Stimulated activated naive B cell treated with anti-CD40 and anti-IgM and Interleukin-4, amounts not matched to agents 10 μg/mL and 1 μg/mL and 100 μg/mL, for 72 hours (primary cell): ENCODE measurements at regions not wholly inside any gene's neighbourhood (a gene's known extent, or its start where the extent isn't known, plus 50 kb on each side); places are given as distances from the start of the nearest gene placed in this dataset.

Source experiments
- ATAC-seq, 2 donors: fragments of 150-1000 bp; cut with Tn5 transposase; replicated peaks; 2 replicates each; pipeline ENCODE4 v1.10.0; 2021; ENCODE audit warnings: moderate library complexity in 1 of 2
- DNase-seq: peaks from one replicate; pipeline ENCODE4 v3.0.0; 2021
- H3K27ac Mint-ChIP-seq: one replicate; pipeline ENCODE4 v1.8.0; 2022; ENCODE audit warnings: mild to moderate bottlenecking, mixed read lengths
- H3K27me3 Mint-ChIP-seq, 2 donors: one replicate each; pipeline ENCODE4 v1.8.0; 2022; ENCODE audit warnings: mixed read lengths in 2 of 2
- H3K36me3 Mint-ChIP-seq, 2 donors: one replicate each; pipeline ENCODE4 v1.8.0; 2022; ENCODE audit warnings: mixed read lengths in 2 of 2, mild to moderate bottlenecking in 1 of 2
- H3K4me1 Mint-ChIP-seq, 2 donors: one replicate each; pipeline ENCODE4 v1.8.0; 2022; ENCODE audit warnings: mixed read lengths in 2 of 2, mild to moderate bottlenecking in 1 of 2
- H3K4me3 Mint-ChIP-seq, 2 donors: one replicate each; pipeline ENCODE4 v1.8.0; 2022; ENCODE audit warnings: mild to moderate bottlenecking in 2 of 2, mixed read lengths in 2 of 2, moderate library complexity in 1 of 2
- H3K9me3 Mint-ChIP-seq, 2 donors: one replicate each; pipeline ENCODE4 v1.8.0; 2022; ENCODE audit warnings: mixed read lengths in 2 of 2, mild to moderate bottlenecking in 1 of 2

DNA sequence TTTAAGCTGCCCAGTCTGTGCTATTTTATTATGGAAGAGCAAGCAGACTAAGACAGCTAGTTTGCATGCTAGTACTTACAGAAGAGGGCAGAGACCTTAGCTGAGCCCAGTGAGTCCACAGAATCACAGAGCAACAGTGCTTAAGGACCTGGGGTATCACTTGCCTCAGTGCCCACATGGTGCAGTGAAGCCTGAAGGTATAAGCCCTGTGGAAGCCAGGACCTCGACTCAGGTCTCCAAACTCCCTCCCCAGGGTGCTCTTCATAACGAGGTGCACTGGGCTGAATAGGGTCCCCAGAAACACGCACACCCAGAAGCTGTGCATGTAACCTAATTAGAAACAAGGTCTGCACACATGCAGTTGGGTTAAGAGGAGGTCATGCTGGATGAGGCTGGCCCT is 718.1 kb downstream of the GALR1 start:
- H3K4me3 Mint-ChIP-seq, result no peak overlapping the region
- H3K4me1 Mint-ChIP-seq, result no peaks in the 10 kb centered on the region
- peaks cover 0 to 7% of the 10 kb centered on the region in 2 donors for H3K9me3 Mint-ChIP-seq
- no peaks in the 10 kb centered on the region for H3K36me3 Mint-ChIP-seq
- no peaks in the 10 kb centered on the region for H3K27me3 Mint-ChIP-seq
- H3K27ac Mint-ChIP-seq, result no peak overlapping the region
- DNase-seq (no peak), ATAC-seq (no peak)

DNA sequence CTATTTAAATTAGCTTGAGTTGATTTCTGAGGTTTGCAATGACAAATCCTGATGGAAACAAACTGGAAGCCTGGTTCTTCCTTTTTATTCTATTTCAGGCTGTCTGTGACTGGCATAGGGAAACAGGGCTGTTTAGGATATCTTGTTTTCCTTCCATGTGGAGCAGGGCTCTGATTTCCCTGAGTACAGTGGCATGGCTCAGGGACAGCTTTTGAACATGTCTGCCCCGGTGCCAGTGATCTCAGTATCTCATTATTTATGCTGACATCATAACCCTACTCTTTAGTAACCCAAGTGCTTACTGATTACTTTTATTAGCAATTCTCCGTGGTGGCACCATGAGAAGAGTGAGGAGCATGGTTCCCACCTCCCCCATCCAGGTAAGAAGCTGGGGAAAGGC is 720.3 kb downstream of the GALR1 start:
- Mint-ChIP-seq H3K36me3 (no peaks in the 10 kb centered on the region), H3K27ac (no peak overlapping the region), H3K4me3 (no peak overlapping the region), H3K27me3 (no peaks in the 10 kb centered on the region), H3K4me1 (no peaks in the 10 kb centered on the region), H3K9me3 (peaks cover 0 to 5% of the 10 kb centered on the region in 2 donors)
- DNase-seq, result no peak
- no peak for ATAC-seq

DNA sequence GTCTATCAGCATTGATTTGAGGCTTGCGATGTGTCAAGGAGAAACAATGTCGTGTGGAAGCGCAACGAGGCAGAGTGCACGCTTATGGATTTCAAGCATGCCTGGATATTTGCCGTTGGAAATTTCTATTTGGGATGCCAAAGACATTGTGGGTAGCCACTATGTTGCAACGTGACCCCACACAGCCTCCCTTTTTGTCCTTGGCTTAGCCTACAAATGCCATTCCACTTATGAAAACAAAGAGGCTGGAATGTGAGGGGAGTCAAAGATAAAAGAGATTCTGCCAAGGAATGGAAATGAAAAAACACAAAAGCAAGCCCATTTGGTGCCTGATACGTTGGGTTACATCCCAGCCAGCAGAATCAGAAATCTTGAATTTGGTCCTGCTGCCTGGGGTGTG is 721.2 kb downstream of the GALR1 start:
- H3K27ac Mint-ChIP-seq, result no peak overlapping the region
- no peaks in the 10 kb centered on the region for H3K36me3 Mint-ChIP-seq
- H3K27me3 Mint-ChIP-seq, result no peaks in the 10 kb centered on the region
- no peaks in the 10 kb centered on the region for H3K4me1 Mint-ChIP-seq
- ATAC-seq (no peak), DNase-seq (no peak)
- H3K9me3 Mint-ChIP-seq, result peaks cover 3 to 4% of the 10 kb centered on the region in 2 donors
- no peak overlapping the region for H3K4me3 Mint-ChIP-seq

DNA sequence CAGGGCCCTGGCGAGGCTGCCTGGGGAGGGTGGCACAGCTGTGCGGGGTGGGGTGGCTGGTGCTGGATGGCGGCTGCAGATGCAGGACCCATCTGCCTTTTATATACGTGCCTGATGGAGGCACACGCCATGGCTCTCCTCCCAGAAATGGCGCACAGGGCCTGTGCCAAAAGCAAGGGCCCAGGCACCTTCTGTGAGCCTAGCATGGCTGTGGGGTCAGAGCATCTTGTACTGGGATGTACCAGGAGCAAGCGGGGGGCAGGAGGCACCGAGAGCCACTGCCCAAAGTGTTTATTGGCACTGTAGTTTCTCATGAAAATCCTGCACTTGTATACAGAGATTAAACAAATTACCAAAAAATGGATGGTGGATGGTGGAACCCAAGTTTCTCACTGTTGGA is 724.1 kb downstream of the GALR1 start:
- no peak for ATAC-seq
- H3K4me3 Mint-ChIP-seq, result no peak overlapping the region
- H3K4me1 Mint-ChIP-seq, result no peaks in the 10 kb centered on the region

DNA sequence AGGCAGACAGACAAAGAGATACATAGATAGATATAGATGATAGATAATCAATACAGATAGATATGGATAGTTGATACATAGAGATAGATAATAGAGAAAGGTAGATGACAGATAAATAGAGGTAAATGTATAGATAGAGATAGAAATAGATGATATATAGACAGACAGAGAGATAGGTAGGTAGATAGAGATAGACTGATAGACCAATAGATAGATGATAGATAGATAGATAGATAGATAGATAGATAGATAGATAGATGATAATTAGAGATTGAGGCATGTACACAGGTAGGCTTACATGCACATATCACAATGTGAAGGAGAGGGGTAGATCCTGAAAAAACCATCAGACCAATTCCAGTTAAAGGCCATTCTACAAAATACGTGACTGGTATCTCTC is 724.7 kb downstream of the GALR1 start:
- no peak for DNase-seq
- no peaks in the 10 kb centered on the region for H3K36me3 Mint-ChIP-seq
- no peak overlapping the region for H3K27ac Mint-ChIP-seq
- no peak overlapping the region for H3K4me3 Mint-ChIP-seq
- ATAC-seq, result no peak
- H3K4me1 Mint-ChIP-seq, result no peaks in the 10 kb centered on the region
- H3K9me3 Mint-ChIP-seq, result peaks cover 4 to 17% of the 10 kb centered on the region in 2 donors
- no peaks in the 10 kb centered on the region for H3K27me3 Mint-ChIP-seq

More for the DNA sequence above, 724.1 kb downstream of the GALR1 start:
- no peak for DNase-seq
- Mint-ChIP-seq H3K27me3 (no peaks in the 10 kb centered on the region), H3K36me3 (no peaks in the 10 kb centered on the region), H3K27ac (no peak overlapping the region), H3K9me3 (peaks cover 4 to 17% of the 10 kb centered on the region in 2 donors)

DNA sequence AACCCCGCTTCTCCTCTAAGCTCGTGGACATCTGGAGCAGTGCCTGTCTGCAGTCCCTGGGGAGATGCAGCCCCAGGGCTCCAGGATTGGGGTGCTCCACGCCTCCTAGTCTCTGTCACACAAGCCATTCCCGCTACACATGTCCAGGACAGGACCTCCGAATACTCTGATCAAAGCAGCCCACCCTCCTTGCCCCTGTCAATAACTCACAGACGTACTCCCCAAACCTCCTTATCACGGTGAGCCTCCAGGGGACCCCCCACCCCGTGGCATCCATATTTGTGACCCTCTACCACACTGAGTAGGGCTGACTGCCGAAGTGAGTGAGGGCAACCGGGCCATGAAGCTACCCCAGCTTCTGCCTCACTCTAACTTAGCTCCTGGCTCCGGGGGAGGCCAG is 727.7 kb downstream of the GALR1 start:
- Mint-ChIP-seq H3K9me3 (peaks cover 6 to 17% of the 10 kb centered on the region in 2 donors), H3K36me3 (no peaks in the 10 kb centered on the region), H3K4me3 (no peak overlapping the region), H3K27me3 (no peaks in the 10 kb centered on the region), H3K4me1 (no peaks in the 10 kb centered on the region), H3K27ac (no peak overlapping the region)
- DNase-seq (no peak), ATAC-seq (no peak)

DNA sequence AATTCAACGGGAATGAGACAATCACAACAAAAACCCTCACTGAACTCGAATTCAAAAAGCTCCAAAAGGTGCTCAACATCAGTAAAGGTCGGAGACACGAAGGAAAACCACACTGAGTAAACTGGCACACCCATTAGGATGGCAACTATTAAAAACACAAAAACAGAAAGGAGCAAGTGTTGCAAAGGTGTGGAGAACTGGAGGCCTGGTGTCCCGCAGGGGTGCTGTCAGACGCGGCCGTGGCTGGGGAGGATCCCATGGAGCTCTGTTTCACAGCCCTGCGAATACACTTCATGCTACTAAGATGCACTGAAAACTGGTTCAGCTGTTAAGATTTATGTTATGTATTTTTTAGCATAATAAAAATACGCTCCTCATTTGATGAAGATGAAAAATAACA is 730.6 kb downstream of the GALR1 start:
- Mint-ChIP-seq H3K27ac (no peak overlapping the region), H3K9me3 (peaks cover 6 to 17% of the 10 kb centered on the region in 2 donors), H3K4me1 (no peaks in the 10 kb centered on the region), H3K36me3 (no peaks in the 10 kb centered on the region), H3K4me3 (no peak overlapping the region), H3K27me3 (no peaks in the 10 kb centered on the region)
- ATAC-seq, result no peak
- no peak for DNase-seq

DNA sequence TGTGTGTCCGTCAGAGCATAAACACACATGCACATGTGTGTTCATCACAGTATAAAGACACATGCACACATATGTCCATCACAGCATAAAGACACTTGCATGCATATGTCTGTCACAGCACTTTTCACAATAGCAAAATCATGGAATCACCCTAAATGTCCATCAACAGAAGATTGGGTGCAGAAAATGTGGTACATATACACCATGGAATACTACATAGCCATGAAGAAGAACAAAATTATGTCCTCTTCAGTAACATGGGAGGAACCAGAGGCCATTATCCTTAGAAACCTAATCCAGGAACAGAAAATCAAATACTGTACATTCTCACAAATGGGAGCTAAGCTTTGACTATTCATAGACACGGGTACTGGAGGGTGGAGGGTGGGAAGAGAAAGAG is 732.2 kb downstream of the GALR1 start:
- Mint-ChIP-seq H3K4me3 (no peak overlapping the region), H3K4me1 (no peaks in the 10 kb centered on the region), H3K27me3 (no peaks in the 10 kb centered on the region), H3K27ac (no peak overlapping the region), H3K9me3 (peaks cover 5 to 11% of the 10 kb centered on the region in 2 donors), H3K36me3 (no peaks in the 10 kb centered on the region)
- ATAC-seq (no peak), DNase-seq (no peak)

DNA sequence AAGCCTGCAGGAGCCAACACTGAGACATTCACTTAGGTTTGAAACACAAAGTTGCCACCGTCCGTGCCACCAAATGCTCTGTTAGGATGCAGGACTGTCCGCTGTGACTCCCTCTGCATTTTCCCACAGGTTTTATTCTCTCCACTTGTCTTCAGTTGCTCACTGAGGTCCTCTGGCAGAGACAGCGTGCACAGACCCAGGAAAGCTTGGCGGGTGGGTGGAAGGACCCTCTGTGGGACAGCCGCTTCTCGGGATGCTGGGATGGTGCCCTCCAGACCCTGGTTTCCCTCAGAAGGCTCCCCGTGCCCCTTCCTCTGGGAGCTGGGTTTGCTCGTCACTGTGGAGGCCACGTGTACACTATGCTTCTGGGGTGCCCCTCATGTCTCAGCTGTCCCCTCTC is 733.6 kb downstream of the GALR1 start:
- DNase-seq, result no peak
- H3K36me3 Mint-ChIP-seq, result no peaks in the 10 kb centered on the region
- no peak for ATAC-seq
- no peaks in the 10 kb centered on the region for H3K4me1 Mint-ChIP-seq
- H3K27ac Mint-ChIP-seq, result no peak overlapping the region
- H3K9me3 Mint-ChIP-seq, result peaks cover 1 to 2% of the 10 kb centered on the region in 2 donors
- no peak overlapping the region for H3K4me3 Mint-ChIP-seq
- no peaks in the 10 kb centered on the region for H3K27me3 Mint-ChIP-seq

DNA sequence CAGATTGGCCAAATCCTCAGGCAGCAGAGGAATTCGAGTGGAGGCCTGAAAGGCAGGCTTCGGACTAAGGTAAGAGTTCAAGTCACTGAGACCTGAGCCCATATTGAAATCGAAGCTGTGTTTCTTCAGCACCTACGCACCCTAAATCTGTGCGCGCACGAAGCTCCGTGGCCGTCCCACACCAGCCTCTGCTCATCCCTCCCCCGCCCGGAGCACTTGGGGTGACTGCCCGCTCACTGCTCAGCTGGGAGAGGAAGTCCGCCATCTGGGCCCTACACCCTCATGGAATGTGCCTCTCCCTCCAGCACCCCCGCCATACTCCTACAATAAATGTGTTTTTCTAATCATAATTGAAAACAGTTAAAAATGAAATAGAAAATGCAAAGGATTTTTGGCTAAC is 734.5 kb downstream of the GALR1 start:
- DNase-seq (no peak), ATAC-seq (no peak)
- H3K27me3 Mint-ChIP-seq, result no peaks in the 10 kb centered on the region
- H3K36me3 Mint-ChIP-seq, result no peaks in the 10 kb centered on the region
- H3K4me3 Mint-ChIP-seq, result no peak overlapping the region
- no peaks in the 10 kb centered on the region for H3K4me1 Mint-ChIP-seq
- H3K9me3 Mint-ChIP-seq, result peaks cover 0 to 2% of the 10 kb centered on the region in 2 donors
- H3K27ac Mint-ChIP-seq, result no peak overlapping the region

DNA sequence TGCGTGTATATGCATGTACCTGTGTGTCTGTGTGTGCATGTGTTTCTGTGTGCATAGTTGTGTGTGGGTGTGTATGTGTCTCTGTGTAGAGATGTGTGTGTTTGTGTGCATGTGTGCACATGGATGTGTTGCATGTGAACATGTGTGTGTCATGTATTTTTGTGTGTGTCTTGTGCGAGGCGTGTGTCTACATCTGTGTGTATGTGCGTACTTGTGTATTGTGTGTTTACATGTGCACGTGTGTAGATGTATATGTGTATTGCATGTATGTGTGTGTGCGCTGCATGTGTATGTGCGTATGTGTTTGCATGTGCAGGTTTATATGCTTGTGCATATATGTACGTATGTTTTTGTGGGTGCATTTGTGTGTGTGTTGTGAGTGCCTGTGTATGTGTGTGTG is 735.2 kb downstream of the GALR1 start:
- DNase-seq, result no peak
- peaks cover 0 to 2% of the 10 kb centered on the region in 2 donors for H3K9me3 Mint-ChIP-seq
- no peaks in the 10 kb centered on the region for H3K4me1 Mint-ChIP-seq
- H3K4me3 Mint-ChIP-seq, result no peak overlapping the region
- H3K36me3 Mint-ChIP-seq, result no peaks in the 10 kb centered on the region
- no peak overlapping the region for H3K27ac Mint-ChIP-seq
- no peaks in the 10 kb centered on the region for H3K27me3 Mint-ChIP-seq
- ATAC-seq, result no peak

DNA sequence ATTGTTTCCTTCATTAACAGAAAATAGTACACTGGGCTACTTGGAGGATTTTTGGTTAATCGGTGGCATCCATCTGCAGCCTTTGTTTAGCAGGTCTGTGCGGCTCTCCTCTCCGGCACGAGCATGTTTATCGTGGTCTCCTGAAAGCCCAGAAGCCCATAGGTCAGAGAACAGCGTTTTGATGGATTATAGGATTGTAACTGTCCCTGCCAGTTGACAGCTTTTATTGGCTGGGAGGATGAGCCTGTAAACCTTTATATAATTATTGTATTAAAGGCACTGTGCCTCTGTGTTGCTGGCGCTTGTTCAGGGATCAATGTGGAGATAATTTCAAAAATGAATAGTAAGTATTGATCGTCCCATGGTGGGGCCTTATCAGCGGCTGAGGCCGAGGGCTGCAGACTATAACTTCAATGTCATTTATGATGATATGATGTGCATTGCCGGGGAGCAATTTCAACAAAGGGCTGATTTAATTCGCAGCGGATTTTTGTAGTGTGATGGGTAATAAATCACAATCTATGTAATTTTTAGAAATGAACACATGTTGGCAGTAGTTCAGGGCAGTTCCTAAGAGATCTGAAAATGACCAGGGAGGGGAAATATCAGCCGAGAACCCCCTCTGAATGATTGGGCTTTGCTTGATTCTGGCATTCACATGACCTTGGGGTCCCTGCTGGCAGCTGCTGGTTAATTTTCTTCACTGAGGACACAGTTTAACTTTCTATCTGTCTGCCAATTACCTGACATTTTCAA is 736.1 kb downstream of the GALR1 start:
- H3K4me3 Mint-ChIP-seq, result no peak overlapping the region
- peaks cover 0 to 2% of the 10 kb centered on the region in 2 donors for H3K9me3 Mint-ChIP-seq
- H3K27ac Mint-ChIP-seq, result no peak overlapping the region
- ATAC-seq (no peak), DNase-seq (no peak)
- no peaks in the 10 kb centered on the region for H3K27me3 Mint-ChIP-seq
- no peaks in the 10 kb centered on the region for H3K4me1 Mint-ChIP-seq
- no peaks in the 10 kb centered on the region for H3K36me3 Mint-ChIP-seq

DNA sequence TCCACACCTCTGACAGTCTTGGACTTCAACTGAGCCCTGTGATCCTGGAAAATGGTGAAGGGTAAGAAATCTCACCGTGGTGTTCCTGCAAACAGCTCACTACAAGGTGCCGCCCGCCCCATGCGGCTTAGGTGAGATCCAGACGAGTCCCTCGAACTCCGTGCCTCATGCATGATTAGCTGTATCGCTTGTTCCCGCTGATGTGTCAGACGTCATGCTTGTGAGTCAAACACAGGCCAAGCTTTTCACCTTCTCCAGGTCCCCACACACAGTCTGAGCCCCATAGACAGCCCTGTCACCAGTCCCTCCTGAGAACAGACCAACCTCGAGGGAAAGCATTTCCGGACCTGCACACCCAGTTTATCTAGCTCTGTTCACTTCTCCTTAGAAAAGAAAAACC is 740.5 kb downstream of the GALR1 start:
- Mint-ChIP-seq H3K4me1 (no peaks in the 10 kb centered on the region), H3K36me3 (no peaks in the 10 kb centered on the region), H3K27ac (no peak overlapping the region), H3K4me3 (no peak overlapping the region), H3K27me3 (no peaks in the 10 kb centered on the region), H3K9me3 (peaks cover 4 to 5% of the 10 kb centered on the region in 2 donors)
- ATAC-seq (no peak), DNase-seq (no peak)

DNA sequence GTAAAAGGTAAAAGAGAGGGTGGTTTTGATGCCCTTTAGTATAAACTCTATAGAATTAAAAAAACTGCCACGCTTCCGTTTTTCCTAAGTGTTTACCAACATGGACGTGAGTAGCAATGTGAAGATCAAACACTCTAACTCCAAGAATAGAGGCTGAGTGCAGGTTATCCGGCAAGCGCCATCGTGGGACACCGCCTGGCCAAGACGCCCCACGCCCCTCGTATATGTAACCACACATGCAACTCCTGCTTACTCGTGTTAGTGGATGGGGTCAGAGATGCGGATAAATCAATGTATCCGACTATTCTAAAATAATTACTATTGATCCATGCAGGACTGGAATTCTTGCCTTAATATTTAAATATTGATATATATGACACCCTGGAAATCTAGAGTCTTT is 741.3 kb downstream of the GALR1 start:
- Mint-ChIP-seq H3K36me3 (no peaks in the 10 kb centered on the region), H3K4me3 (no peak overlapping the region), H3K27ac (no peak overlapping the region), H3K9me3 (peaks cover 5 to 7% of the 10 kb centered on the region in 2 donors), H3K27me3 (no peaks in the 10 kb centered on the region), H3K4me1 (no peaks in the 10 kb centered on the region)
- DNase-seq (no peak), ATAC-seq (no peak)

DNA sequence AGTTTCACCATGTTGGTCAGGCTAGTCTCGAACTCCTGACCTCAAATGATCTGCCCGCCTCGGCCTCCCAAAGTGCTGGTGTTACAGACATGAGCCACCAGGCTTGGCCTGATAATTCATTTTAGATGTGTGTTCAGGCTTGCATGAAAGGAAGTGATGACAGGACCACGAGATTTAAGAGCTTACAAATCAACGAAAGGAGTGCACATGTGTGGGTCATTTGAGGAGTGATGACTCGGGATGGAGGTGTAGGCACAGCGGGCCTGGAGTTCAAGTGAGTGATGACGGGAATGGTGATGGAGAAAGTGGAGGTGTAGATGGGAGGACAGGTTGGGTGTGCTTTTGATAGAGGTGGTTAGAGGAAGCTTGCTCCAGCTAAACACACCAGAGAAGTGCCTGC is 742.4 kb downstream of the GALR1 start:
- ATAC-seq, result no peak
- H3K4me1 Mint-ChIP-seq, result no peaks in the 10 kb centered on the region

More for the DNA sequence above, 742.4 kb downstream of the GALR1 start:
- Mint-ChIP-seq H3K27ac (no peak overlapping the region), H3K4me3 (no peak overlapping the region), H3K9me3 (peaks cover 5 to 7% of the 10 kb centered on the region in 2 donors), H3K36me3 (no peaks in the 10 kb centered on the region), H3K27me3 (no peaks in the 10 kb centered on the region)
- no peak for DNase-seq
